NCI-H446 (cell line): ENCODE measurements at regions not wholly inside any gene's neighbourhood (a gene's known extent, or its start where the extent isn't known, plus 50 kb on each side); places are given as distances from the start of the nearest gene placed in this dataset.
A peak's percentile ranks its signal among the peaks of the same experiment; 100 is the strongest.

Experiments used
- DNase-seq, 2 experiments: peaks; one replicate each; lab custom pipeline; 2025; lab: John Stamatoyannopoulos, UW

- DNase-seq = no peak
Measured at GRCh38 chr3:31422237-31422636, 110.5 kb upstream of the STT3B start.

- DNase-seq = no peak
Measured at GRCh38 chr3:31423482-31423881, 109.2 kb upstream of the STT3B start.

- DNase-seq = no peak
Measured at GRCh38 chr3:31425401-31425800, 107.3 kb upstream of the STT3B start.

- no peak for DNase-seq
Measured at GRCh38 chr3:31427623-31428022, 105.1 kb upstream of the STT3B start.

GRCh38 chr3:31431321-31431720 lies 101.4 kb upstream of the STT3B start:
- peak in 1 of 2 experiments; percentile 57 for DNase-seq

GRCh38 chr3:31432897-31433678 lies 99.6 kb upstream of the STT3B start:
- no peak for DNase-seq

GRCh38 chr3:31433679-31433992 lies 99.1 kb upstream of the STT3B start:
- no peak for DNase-seq

GRCh38 chr3:31434819-31435218 lies 97.9 kb upstream of the STT3B start:
- no peak for DNase-seq

- DNase-seq = no peak
Measured at GRCh38 chr3:31436830-31437229, 95.9 kb upstream of the STT3B start.

- DNase-seq = no peak
Measured at GRCh38 chr3:31438742-31439141, 94.0 kb upstream of the STT3B start.

GRCh38 chr3:31439890-31440750 lies 92.6 kb upstream of the STT3B start:
- no peak for DNase-seq

- DNase-seq = no peak
Measured at GRCh38 chr3:31440878-31441277, 91.8 kb upstream of the STT3B start.

GRCh38 chr3:31442755-31443154 lies 90.0 kb upstream of the STT3B start:
- DNase-seq = no peak

- no peak for DNase-seq
Measured at GRCh38 chr3:31444220-31445142, 88.2 kb upstream of the STT3B start.

- no peak for DNase-seq
Measured at GRCh38 chr3:31445701-31446100, 87.0 kb upstream of the STT3B start.

- DNase-seq = no peak
Measured at GRCh38 chr3:31448035-31448881, 84.5 kb upstream of the STT3B start.

- no peak for DNase-seq
Measured at GRCh38 chr3:31448882-31449243, 83.9 kb upstream of the STT3B start.

- no peak for DNase-seq
Measured at GRCh38 chr3:31449318-31449717, 83.4 kb upstream of the STT3B start.

- no peak for DNase-seq
Measured at GRCh38 chr3:31450345-31450744, 82.4 kb upstream of the STT3B start.

- no peak for DNase-seq
Measured at GRCh38 chr3:31452495-31453106, 80.1 kb upstream of the STT3B start.

- no peak for DNase-seq
Measured at GRCh38 chr3:31453430-31453829, 79.3 kb upstream of the STT3B start.
